SU-DHL-6 (cell line): ENCODE measurements at regions not wholly inside any gene's neighbourhood (a gene's known extent, or its start where the extent isn't known, plus 50 kb on each side); places are given as distances from the start of the nearest gene placed in this dataset.

ENCODE experiments used
- H2AFZ ChIP-seq: fragments of 200-600 bp; sonication (generic); 2 replicates; pipeline ENCODE4 v1.6.1; 2014; ENCODE audit warnings: low read depth, mild to moderate bottlenecking, moderate library complexity, mixed read lengths, antibody characterized with exemption, low read length; ENCODE audit not compliant: severe bottlenecking
- H3F3A ChIP-seq: fragments of 200-600 bp; shearing (Covaris generic); 2 replicates; pipeline ENCODE4 v1.6.0; 2016; ENCODE audit warnings: antibody characterized with exemption, mild to moderate bottlenecking; ENCODE audit not compliant: insufficient read depth
- H3K27ac ChIP-seq: fragments of 200-600 bp; sonication (generic); 2 replicates; pipeline ENCODE4 v1.5.1; 2016; ENCODE audit warnings: low read depth, mild to moderate bottlenecking, low read length, moderate library complexity, mixed read lengths
- H3K27me3 ChIP-seq: fragments of 200-600 bp; sonication (generic), shearing (Covaris generic); 2 replicates; pipeline ENCODE4 v1.6.0; 2014; ENCODE audit warnings: mild to moderate bottlenecking, low read length
- H3K36me3 ChIP-seq: fragments of 200-600 bp; sonication (generic); 2 replicates; pipeline ENCODE4 v1.6.1; 2014; ENCODE audit warnings: mild to moderate bottlenecking, low read length, mixed read lengths
- H3K4me2 ChIP-seq: fragments of 300-600, 200-600 bp; shearing (Covaris generic), sonication (generic); 2 replicates; pipeline ENCODE4 v1.6.0; 2014; ENCODE audit warnings: low read length, low read depth, mild to moderate bottlenecking; ENCODE audit not compliant: poor library complexity, severe bottlenecking
- H3K4me3 ChIP-seq: fragments of 200-600 bp; sonication (generic); 2 replicates; pipeline ENCODE4 v1.5.1; 2014; ENCODE audit warnings: antibody characterized with exemption, low read length, mild to moderate bottlenecking, mixed read lengths; ENCODE audit not compliant: insufficient read depth, poor library complexity, severe bottlenecking
- H3K79me2 ChIP-seq: fragments of 200-600 bp; sonication (generic); 2 replicates; pipeline ENCODE4 v1.6.1; 2014; ENCODE audit warnings: mild to moderate bottlenecking, low read length, moderate library complexity; ENCODE audit not compliant: insufficient read depth
- H3K9ac ChIP-seq: fragments of 200-600 bp; sonication (generic); 2 replicates; pipeline ENCODE4 v1.7.0; 2014; ENCODE audit warnings: mild to moderate bottlenecking, low read length
- H3K9me2 ChIP-seq: fragments of 200-600 bp; sonication (generic); replicated peaks from 2 replicates; pipeline ENCODE4 v1.6.1; 2014; ENCODE audit warnings: low read length; ENCODE audit not compliant: insufficient read depth
- H3K9me3 ChIP-seq: fragments of 200-600 bp; sonication (generic); 2 replicates; pipeline ENCODE4 v1.6.1; 2014; ENCODE audit warnings: low read length, mixed read lengths; ENCODE audit not compliant: insufficient read depth
- H4K20me1 ChIP-seq: fragments of 200-600 bp; sonication (generic); 2 replicates; pipeline ENCODE4 v1.6.1; 2014; ENCODE audit warnings: low read depth, mild to moderate bottlenecking, antibody characterized with exemption, low read length, moderate library complexity, mixed read lengths
- CTCF ChIP-seq: fragments of 200-600 bp; sonication (generic); IDR thresholded peaks from one replicate; pipeline ENCODE4 v1.5.1; 2017; ENCODE audit warnings: antibody characterized with exemption, mild to moderate bottlenecking, low read length, moderate library complexity; ENCODE audit not compliant: insufficient read depth, poor library complexity, severe bottlenecking
- EZH2phosphoT487 ChIP-seq: fragments of 200-600 bp; sonication (generic), shearing (Covaris generic); conservative IDR thresholded peaks from 2 replicates; pipeline ENCODE4 v1.6.1; 2018; ENCODE audit warnings: mild to moderate bottlenecking, antibody characterized with exemption, low read length, moderate library complexity, mixed read lengths

GRCh38 chr3:187932530-187932929 is 187.3 kb upstream of the BCL6 start:
- Histone ChIP-seq H4K20me1 (no peaks in the 10 kb centered on the region), H3K4me3 (peak overlapping the region; percentile 11), H3K27ac (peak overlapping the region; percentile 99), H3K36me3 (no peaks in the 10 kb centered on the region), H3F3A (peaks cover 78% of the 10 kb centered on the region), H3K9me3 (no peaks in the 10 kb centered on the region), H3K9ac (peak overlapping the region; percentile 65), H3K27me3 (no peaks in the 10 kb centered on the region), H3K4me2 (peak overlapping the region; percentile 67), H2AFZ (no peak overlapping the region), H3K79me2 (peaks cover 18% of the 10 kb centered on the region; the same call in 1 of the 2 replicates), H3K9me2 (no peaks in the 10 kb centered on the region)
- no peak for TF ChIP-seq CTCF
- no peak for TF ChIP-seq EZH2phosphoT487

- Histone ChIP-seq H3K9me3 (no peaks in the 10 kb centered on the region), H3K27me3 (no peaks in the 10 kb centered on the region), H3K9ac (peak overlapping the region; percentile 67), H2AFZ (no peak overlapping the region), H3K4me2 (peak overlapping the region; percentile 74), H3K27ac (peak overlapping the region; percentile 99), H3K4me3 (no peak overlapping the region), H3K9me2 (no peaks in the 10 kb centered on the region), H3K79me2 (peaks cover 28% of the 10 kb centered on the region; the same call in 1 of the 2 replicates), H4K20me1 (no peaks in the 10 kb centered on the region), H3K36me3 (no peaks in the 10 kb centered on the region), H3F3A (peaks cover 80% of the 10 kb centered on the region)
- TF ChIP-seq EZH2phosphoT487, result no peak
- no peak for TF ChIP-seq CTCF
Measured at GRCh38 chr3:187935623-187936156, 190.4 kb upstream of the BCL6 start.

- H3K4me3 ChIP-seq, result no peak overlapping the region
- no peaks in the 10 kb centered on the region for H3K9me3 ChIP-seq
- no peak overlapping the region for H2AFZ ChIP-seq
- H3K27me3 ChIP-seq, result no peaks in the 10 kb centered on the region
- no peaks in the 10 kb centered on the region for H4K20me1 ChIP-seq
- H3K36me3 ChIP-seq, result no peaks in the 10 kb centered on the region
- peak overlapping the region; percentile 67 for H3K9ac ChIP-seq
- TF ChIP-seq EZH2phosphoT487 (no peak), CTCF (no peak)
- H3K27ac ChIP-seq, result peak overlapping the region; percentile 99
- peak overlapping the region; percentile 74 for H3K4me2 ChIP-seq
- no peaks in the 10 kb centered on the region for H3K9me2 ChIP-seq
- peaks cover 86% of the 10 kb centered on the region for H3F3A ChIP-seq
- peaks cover 29% of the 10 kb centered on the region for H3K79me2 ChIP-seq
Measured at GRCh38 chr3:187936676-187937075, 191.4 kb upstream of the BCL6 start.
